HG03575 (cell line): ENCODE measurements at regions not wholly inside any gene's neighbourhood (a gene's known extent, or its start where the extent isn't known, plus 50 kb on each side); places are given as distances from the start of the nearest gene placed in this dataset.

Experiments
- ATAC-seq: cut with Tn5 transposase; IDR thresholded peaks from one replicate; pipeline ENCODE4 v1.9.1; 2021; ENCODE audit not compliant: unreplicated experiment, insufficient number of reproducible peaks, low FRiP score; ENCODE audit errors: extremely low read depth

DNA sequence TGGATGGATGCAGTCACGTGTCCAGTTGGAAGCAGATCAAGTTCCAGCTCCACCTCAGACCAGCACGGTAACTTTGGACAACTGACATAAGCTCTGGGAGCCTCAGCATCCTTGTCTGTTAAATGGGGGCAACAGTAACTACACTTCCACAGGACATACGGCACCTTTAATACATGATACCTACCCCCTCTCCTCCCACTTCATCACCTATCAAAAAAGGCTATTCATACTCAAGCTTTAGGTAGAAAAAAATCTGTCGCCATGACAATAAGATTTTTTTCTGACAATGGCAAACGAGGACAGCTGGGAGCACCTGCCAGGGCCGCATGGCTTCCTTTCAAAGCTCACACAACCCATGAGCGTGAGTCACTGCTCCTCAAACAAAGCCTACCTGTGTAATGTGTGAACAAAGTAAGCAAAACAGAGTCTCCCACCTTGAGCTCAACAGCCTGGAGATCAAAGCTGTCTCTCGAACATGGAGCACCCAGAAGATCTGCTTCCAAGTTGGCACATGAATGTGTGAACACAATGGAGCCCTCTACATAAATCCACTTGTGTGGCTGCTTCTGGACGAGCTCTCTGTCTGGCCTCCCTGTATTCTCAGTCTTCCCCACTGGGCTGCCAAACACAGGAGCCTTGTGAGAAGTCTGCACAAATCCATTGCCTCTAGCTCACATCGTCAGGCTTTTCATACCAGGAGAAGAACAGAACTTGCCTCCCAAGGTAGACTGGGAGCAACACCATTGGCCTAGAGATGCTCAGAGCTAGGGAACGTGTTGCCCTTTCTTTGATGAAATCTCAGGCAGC, 459.7 kb downstream of the SOX9 start:
- ATAC-seq: no peak

DNA sequence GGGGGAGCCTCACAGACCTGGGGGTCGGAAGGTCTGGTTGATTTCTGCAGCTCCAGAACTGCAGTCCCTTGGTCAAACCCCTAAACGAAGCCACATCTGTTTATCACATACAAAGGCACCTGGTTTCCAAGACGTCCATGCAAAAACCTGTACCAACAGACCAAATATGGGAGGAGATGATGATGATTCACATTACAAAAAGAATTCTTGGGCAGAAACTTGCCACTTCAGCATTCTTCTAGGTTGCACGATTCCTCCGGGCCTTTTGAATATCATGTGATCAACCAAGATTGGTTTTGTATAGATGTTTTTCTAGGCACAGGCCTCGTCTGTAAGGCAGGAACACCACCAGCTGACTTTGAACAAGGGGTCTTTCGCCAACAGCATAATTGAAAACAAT, 466.3 kb downstream of the SOX9 start:
- no peak for ATAC-seq

DNA sequence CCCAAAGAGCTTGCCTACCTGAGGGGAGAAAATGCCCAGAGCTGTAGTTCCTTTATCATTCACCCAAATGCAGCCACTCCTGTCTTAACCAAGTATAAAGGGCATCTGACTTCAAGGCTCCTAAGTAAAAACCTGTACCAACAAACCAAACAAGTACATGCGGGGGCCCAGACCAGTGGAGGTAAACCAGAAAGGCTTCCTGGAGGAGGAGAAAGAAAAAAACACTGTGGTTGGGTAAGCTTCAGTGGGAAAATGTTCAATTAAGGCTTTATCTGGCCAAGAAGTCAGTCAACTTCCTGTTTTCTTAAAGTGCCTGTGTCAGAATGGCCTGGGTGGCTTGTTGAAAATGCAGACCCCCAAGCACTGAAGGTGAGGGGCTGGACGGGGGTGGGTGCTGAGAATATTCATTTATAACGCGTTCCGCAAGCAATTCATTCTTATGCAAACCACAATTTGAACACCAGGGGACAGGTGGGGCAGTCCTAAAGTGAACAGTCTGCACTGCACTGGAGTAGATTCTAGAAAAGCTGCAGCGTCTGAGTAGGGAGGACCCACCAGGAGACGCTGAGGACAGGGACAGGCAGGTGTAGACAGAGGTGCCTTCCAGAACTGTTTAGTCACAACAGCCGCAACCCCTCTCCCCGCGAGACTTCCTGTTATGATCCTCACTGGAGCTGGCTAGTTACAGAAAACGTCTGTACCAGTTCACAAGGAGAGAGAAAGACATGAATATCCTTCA, 467.1 kb downstream of the SOX9 start:
- ATAC-seq: no peak

DNA sequence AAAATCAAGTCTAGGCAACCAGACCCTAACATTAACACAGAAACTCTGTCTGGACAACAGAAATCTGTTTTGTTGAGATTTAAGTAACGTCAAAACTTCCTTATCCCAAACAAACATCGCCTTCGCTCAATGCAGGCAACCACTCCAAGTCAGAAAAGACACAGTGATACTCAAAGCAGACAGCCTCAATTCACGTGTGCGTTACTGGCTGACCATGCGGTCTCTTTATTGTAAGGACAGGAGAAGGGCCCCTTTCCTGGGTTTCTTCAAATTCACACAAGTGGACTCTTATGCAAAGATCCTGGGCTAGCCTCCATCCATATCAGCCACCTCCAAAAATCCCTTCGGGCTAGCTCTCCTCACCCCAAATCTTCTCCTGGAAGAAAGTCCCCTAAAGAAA, 467.7 kb downstream of the SOX9 start:
- ATAC-seq: no peak

DNA sequence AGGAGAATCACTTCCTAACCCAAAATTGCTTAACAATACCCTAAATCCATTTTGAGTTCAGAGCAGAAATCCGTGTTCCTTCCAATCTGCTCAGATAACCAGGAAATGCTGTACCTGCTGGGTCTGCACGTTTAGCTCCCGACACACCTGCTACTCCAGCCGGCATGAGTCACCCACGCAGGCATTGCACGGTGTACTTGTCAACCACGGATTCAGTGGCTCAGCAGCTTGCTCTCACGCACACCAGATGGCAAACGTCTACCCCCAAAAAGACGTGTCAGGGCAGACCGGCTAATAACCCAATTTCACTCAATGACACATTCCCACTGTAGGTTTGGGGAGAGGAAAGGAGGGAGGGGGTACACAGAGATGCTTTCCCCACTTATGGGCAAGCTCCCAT, 468.1 kb downstream of the SOX9 start:
- ATAC-seq: no peak

DNA sequence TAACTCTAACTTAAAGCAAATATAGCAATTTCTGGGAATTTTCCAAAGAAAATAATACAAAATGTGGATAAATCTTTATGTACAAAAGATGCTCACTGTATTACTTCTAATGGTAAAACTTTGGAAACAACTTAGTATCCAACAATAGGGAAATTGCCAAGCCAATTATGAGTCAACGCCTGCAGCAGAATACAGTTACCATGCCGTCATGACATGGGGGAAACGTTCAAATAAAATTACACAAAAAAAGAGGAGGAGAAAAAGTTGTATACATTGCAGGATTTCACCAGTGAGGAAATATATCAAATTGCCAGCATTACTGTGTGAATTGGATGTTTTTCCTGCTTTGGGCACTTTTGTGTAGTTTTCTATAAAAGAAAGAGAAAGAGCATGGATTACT, 469.6 kb downstream of the SOX9 start:
- ATAC-seq: no peak

DNA sequence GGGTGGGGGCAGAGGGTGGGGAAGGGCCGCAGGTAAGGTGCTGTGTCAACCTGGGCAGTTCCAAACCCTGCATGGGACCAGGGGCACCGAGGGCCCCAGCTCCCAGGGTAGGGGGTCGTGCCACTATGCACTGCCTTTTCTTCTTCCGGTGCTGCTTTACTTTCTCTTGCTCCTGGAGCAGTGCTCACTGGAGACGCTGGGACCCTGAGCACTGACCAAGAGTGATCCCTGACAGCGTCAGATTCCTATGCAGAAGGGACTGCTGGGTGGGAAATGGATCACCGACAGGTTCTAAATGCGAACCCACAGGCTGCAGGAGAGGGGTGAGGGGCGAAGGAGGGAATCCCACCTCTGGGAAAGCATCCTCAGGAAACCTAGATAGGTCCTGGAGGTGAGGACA, 470.1 kb downstream of the SOX9 start:
- no peak for ATAC-seq

DNA sequence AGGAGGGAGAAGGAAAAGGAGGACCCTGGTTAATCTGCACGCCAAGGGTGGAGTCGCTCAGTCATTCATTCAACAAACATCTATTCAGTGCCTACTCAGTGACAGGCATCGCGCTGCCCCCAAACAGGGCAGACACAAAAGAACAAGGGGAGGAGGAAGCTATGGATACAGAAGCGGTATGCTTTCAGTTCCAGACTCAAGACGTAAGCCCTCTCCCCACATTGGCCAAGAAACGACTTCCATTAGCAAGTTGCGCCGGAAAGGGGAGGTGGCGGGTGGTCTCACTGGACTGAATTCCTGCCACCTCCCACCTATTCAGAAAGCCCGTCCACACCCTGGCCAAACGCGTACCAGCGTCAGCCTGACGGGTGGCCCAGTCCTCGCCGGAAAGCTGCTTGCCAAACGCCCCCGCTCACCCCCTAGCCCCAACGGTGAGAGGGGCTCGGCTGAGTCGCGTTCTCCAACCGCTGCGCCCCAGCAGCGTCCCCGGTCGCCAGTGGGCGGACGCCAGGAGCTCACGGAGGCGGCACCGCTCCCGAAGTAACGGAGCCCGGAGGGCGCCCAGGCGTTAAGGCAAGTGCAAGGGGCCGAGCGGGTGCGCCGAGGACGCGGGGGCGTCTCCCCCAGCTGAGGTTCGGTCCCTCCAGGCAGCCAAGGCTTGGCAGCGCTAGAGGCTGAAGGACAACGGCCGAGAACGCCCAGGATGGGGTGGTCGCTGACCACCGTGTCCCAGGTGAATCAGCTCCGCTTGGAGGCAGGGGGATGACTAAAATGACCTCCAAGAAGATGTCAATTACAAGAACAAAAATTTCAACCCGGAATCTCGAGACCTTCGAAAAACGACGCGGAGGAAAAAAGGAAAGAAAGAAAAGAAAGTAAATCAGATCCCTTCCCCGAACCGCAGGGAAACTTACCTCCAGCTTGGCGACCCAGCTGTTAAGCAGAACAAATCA, 470.7 kb downstream of the SOX9 start:
- ATAC-seq: no peak

DNA sequence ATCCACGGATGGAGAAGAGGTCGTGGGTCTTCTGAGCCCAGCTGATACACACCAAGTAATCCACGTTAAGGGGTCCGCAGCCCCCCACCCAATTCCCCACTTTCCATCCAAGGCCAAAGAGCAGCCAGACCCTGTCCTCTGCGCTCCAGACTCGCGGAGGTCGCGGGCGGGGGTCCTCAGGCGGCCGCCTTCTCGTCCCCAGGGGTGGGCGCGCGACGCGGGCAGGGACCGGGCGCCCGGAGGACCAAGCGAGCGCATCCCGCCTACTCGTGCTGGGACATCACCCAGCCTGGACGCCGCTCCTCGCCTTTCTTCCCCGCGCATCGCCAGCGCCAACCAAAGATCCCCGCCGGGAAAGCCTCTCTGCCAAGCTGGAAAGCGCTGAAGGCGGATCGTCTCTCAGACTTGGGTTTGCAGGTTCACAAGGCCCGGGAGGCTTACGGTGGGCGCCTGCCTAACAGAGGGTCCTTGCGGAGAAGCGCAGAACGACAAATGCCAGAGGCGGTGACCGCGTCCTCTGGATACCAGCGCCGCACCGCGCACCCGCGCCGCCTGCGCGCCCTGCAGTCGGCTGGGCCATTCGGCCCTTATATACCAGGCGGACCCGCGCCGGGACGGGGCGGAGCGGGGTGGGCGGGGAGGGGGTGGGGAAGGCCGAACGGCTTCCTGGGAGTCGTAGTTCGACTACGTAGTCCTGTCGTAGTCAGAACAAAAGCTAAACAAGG, 471.6 kb downstream of the SOX9 start:
- no peak for ATAC-seq

DNA sequence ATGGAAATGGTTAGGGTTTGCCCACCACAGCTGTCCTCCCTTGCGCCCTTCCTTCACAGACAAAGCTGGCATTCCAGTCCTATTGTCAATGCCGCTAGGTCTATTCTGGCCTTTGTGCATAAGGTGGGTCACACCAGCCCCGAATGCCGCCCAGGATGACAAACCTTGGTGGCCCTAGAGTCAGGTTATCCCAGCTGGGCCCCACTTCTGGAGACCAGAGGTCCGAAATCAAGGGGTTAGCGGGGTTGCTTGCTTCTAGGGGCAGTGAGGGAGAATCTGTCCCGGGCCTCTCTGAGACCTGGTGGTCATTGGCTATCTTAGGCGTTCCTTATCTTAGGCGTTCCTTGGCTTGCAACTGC, 472.1 kb downstream of the SOX9 start:
- no peak for ATAC-seq

DNA sequence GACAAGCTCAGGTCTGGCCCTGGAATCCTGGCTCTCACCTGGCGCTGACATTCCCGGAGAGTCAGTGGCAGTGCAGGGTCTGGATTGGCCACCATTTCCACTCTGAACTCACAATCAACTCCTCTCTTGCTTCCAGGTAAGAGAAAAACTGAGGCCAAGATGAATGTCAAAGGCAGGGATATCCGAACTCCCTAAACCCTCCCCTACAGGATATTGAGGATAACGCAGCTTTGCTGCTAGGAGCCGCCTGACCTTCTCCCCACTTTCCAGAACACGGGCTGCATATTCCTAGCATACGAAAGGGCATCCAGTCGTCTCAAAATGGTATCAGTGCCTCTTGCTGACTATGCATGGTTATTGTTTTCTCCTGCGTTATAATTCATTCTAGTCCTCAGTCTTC, 473.4 kb downstream of the SOX9 start:
- no peak for ATAC-seq
